ENCODE measurements at regions not wholly inside any gene's neighbourhood (a gene's known extent, or its start where the extent isn't known, plus 50 kb on each side); places are given as distances from the start of the nearest gene placed in this dataset.
"Not testable (repeated sequence)": the region's sequence is repeated elsewhere in the genome, so short reads cannot be mapped to it uniquely, and the experiment has no call there.

DNA sequence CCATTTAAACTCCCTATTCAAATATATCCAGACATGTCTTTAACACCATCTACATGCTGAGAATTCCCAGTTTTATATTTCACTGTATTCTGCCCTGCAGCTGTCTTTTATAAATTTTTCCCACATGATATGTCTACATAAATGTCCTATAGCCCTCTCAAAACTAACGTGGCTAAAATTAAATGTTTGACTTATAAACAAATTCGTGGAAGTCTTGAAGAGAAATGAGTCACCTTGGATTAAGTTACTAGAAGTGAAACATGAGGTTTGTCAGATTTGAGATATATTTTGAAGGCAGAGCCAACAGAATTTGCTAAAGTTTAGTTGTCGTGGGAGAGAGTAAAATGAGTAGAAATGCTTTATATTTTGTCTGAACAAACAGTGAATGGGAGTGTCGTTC lies 386.9 kb upstream of the CNTNAP2 start:
- Histone ChIP-seq H3K27ac (no peak overlapping the region), H3K9me3 (no peaks in the 10 kb centered on the region), H3K4me3 (no peak overlapping the region), H3K27me3 (no peaks in the 10 kb centered on the region), H3K4me1 (ENCODE audit: insufficient read depth) (no peaks in the 10 kb centered on the region), H3K36me3 (no peaks in the 10 kb centered on the region)
- no peak for TF ChIP-seq POLR2A (IDR thresholded peaks at IDR 0.05)
- TF ChIP-seq, protein P1, sequence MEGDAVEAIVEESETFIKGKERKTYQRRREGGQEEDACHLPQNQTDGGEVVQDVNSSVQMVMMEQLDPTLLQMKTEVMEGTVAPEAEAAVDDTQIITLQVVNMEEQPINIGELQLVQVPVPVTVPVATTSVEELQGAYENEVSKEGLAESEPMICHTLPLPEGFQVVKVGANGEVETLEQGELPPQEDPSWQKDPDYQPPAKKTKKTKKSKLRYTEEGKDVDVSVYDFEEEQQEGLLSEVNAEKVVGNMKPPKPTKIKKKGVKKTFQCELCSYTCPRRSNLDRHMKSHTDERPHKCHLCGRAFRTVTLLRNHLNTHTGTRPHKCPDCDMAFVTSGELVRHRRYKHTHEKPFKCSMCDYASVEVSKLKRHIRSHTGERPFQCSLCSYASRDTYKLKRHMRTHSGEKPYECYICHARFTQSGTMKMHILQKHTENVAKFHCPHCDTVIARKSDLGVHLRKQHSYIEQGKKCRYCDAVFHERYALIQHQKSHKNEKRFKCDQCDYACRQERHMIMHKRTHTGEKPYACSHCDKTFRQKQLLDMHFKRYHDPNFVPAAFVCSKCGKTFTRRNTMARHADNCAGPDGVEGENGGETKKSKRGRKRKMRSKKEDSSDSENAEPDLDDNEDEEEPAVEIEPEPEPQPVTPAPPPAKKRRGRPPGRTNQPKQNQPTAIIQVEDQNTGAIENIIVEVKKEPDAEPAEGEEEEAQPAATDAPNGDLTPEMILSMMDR (IDR thresholded peaks at IDR 0.05), result no peak
- TF ChIP-seq EP300 (IDR thresholded peaks at IDR 0.05), result no peak
- WGBS, 3 donors, result 41 to 55% (median 43%) methylated on average over 4 of the region's 4 CpGs
- intact Hi-C loops (cut with DNase I), result no loop called here
- DNase-seq, result no peak

DNA sequence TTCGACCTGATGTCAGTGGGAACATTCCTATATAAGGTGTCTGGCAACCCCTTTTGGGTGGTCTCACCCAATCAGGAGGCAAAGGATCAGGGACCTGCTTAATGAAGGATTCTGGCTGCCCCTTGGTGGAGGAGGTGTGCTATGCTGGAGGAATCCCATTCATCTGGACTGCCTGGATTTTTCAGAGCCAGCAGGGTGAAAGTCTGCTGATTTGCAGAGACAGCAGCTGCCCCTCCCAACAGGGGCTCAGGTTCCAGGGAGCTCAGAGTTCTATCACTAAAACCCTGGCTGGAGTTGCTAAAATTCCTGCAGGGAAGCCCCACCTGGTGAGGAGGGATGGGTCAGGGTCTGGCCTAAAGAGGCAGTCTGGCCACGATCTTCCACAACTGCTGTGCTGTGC lies 398.5 kb upstream of the CNTNAP2 start:
- Histone ChIP-seq H3K4me3 (no peak overlapping the region), H3K27ac (no peak overlapping the region), H3K36me3 (no peaks in the 10 kb centered on the region), H3K27me3 (no peaks in the 10 kb centered on the region), H3K9me3 (no peaks in the 10 kb centered on the region), H3K4me1 (ENCODE audit: insufficient read depth) (no peaks in the 10 kb centered on the region)
- DNase-seq, result no peak
- 30 to 54% (median 46%) methylated on average over 2 of the region's 2 CpGs for WGBS, 3 donors
- intact Hi-C loops (cut with DNase I), result no loop called here
- no peak for TF ChIP-seq POLR2A (IDR thresholded peaks at IDR 0.05)
- no peak for TF ChIP-seq EP300 (IDR thresholded peaks at IDR 0.05)
- TF ChIP-seq, protein P1 (IDR thresholded peaks at IDR 0.05), result no peak

DNA sequence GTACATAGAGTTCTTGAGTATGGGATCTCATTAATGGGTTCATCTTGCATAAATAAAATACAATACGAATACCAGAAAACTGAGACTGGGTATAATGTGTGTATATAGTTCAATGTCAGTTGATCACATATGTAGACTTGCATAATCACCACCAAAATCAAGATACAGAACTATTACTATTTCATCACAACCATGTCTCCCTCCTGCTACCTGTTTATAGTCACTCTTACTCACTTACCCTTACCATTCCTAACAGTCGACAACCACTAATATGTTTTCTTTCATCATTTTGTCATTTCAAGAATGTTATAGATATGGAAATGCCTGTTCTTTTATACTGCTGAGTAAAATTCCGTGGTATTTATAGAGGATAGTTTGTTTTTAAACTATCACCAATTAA lies 416.1 kb upstream of the CNTNAP2 start:
- intact Hi-C loops (cut with DNase I), result no loop called here
- no peak overlapping the region for H3K27ac ChIP-seq
- WGBS, 3 donors, result 68 to 74% (median 71%) methylated on average over 3 of the region's 3 CpGs

DNA sequence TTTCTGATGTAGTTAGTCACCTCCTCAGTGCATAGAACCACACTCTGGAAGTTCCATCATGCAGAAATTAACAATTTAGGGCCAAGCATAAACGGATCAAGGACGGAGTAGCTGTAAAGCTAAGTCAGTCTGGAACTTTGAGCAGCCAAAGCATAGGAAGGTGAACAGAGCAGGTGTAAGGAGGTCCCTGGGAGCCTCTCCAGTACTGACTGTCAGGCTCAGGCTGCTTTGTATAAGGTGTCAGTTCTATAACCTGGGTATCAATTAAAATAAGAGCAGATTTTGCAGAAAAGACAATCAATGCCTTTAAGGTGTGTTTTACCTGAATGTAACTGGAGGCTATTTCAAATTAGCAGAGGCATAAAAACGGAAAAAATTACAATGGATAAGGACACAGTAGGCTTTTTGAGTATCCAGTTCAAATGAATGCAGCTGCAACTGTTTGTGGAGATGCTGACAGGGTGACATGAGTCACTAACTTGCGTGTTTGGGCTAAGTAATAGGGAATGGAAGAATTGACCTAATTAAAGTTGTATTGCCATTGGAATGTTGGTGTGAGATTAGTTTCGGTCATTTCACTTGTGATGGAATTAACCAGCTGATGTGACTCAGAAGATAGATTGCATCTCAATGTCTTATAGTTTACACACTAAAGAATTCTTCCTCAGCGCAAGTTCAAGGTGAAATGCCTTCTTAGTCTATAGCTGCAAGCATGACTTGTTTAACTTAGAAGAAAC lies 417.9 kb upstream of the CNTNAP2 start:
- Histone ChIP-seq H3K36me3 (no peaks in the 10 kb centered on the region), H3K27me3 (no peaks in the 10 kb centered on the region), H3K9me3 (no peaks in the 10 kb centered on the region), H3K4me3 (no peak overlapping the region), H3K27ac (no peak overlapping the region), H3K4me1 (ENCODE audit: insufficient read depth) (no peaks in the 10 kb centered on the region)
- DNase-seq, result no peak
- WGBS, 3 donors, result 77 to 84% (median 83%) methylated on average over 6 of the region's 6 CpGs
- intact Hi-C loops (cut with DNase I), result no loop called here
- TF ChIP-seq EP300 (IDR thresholded peaks at IDR 0.05) (no peak), POLR2A (IDR thresholded peaks at IDR 0.05) (no peak)
- TF ChIP-seq, protein P1 (IDR thresholded peaks at IDR 0.05), result no peak

More for the DNA sequence above, 416.1 kb upstream of the CNTNAP2 start:
- Histone ChIP-seq H3K36me3 (no peaks in the 10 kb centered on the region), H3K9me3 (no peaks in the 10 kb centered on the region), H3K4me3 (no peak overlapping the region), H3K27me3 (no peaks in the 10 kb centered on the region), H3K4me1 (ENCODE audit: insufficient read depth) (no peaks in the 10 kb centered on the region)
- no peak for DNase-seq
- TF ChIP-seq, protein P1 (IDR thresholded peaks at IDR 0.05), result no peak
- no peak for TF ChIP-seq EP300 (IDR thresholded peaks at IDR 0.05)
- no peak for TF ChIP-seq POLR2A (IDR thresholded peaks at IDR 0.05)

DNA sequence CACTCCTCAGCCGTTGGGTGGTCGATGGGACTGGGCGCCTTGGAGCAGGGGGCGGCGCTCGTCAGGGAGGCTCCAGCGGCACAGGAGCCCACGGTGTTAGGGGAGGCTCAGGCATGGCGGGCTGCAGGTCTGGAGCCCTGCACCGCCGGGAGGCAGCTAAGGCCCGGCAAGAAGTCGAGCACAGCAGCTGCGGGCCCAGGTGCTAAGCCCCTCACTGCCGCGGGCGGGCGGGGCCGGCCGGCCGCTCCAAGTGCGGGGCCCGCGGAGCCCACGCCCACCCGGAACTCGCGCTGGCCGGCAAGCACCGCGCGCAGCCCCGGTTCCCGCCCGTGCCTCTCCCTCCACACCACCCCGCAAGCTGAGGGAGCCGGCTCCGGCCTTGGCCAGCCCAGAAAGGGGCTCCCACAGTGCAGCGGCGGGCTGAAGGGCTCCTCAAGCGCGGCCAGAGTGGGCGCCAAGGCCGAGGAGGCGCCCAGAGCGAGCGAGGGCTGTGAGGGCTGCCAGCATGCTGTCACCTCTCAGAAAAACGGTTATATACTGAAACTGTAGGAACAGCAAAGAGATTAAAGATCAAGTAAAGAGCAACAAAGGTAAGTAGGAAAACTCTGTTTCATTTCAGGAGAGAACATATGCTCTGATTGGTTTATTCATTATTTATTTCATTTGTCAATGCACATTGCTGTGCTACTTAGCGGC lies 419.0 kb upstream of the CNTNAP2 start:
- H3K27ac ChIP-seq; H3K9me3 ChIP-seq; H3K27me3 ChIP-seq; H3K36me3 ChIP-seq; intact Hi-C loops (cut with DNase I); H3K4me1 ChIP-seq (ENCODE audit: insufficient read depth); DNase-seq; H3K4me3 ChIP-seq: not testable (repeated sequence)
- WGBS, 3 donors, result 93 to 96% (median 95%) methylated on average over 46 to 49 of the region's 49 CpGs
